GM18868 (cell line): ENCODE measurements at regions not wholly inside any gene's neighbourhood (a gene's known extent, or its start where the extent isn't known, plus 50 kb on each side); places are given as distances from the start of the nearest gene placed in this dataset.
"Not testable (repeated sequence)": the region's sequence is repeated elsewhere in the genome, so short reads cannot be mapped to it uniquely, and the experiment has no call there.

ENCODE experiments used
- ATAC-seq: cut with Tn5 transposase; IDR thresholded peaks from one replicate; pipeline ENCODE4 v1.9.1; 2021; ENCODE audit warnings: mild to moderate bottlenecking, moderate library complexity; ENCODE audit not compliant: unreplicated experiment

DNA sequence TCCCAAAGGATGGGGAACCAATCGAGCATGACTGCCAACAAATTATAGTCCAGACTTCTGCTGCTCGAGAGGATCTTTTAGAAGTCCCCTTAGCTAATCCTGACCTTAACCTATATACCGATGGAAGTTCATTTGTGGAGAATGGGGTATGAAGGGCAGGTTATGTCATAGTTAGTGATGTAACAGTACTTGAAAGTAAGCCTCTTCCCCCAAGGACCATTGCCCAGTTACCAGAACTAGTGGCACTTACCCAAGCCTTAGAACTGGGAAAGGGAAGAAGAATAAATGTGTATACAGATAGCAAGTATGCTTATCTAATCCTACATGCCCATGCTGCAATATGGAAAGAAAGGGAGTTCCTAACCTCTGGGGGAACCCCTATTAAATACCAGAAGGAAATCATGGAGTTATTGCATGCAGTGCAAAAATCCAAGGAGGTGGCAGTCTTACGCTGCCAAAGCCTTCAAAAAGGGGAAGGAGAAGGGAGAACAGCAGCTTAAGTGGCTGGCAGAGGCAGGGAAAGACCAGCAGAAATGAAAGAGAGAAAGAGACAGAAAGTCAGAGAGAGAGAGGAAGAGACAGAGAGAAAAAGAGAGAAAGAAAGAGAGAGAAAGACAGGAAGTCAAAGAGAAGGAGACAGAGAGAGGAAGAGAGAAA, 224.4 kb upstream of the SLC8A1 start:
- not testable (repeated sequence) for ATAC-seq

DNA sequence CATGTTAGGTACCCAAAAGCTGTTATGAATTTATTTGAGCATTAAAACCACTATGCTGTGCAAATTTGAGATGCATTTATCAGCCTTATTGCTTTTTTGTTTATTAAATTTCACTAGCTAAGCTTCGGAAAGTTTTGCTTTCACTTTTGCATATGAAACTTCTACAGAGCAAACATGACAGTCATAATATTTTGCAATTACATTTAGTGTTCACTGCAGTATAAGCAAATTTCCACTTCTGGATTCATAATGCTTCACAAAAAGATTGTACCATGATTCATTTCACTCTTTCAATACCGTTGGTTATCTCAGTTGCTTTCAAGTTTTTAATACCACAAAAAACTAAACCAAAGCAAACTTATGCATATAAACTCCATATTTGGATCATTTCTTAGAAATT, 228.7 kb upstream of the SLC8A1 start:
- ATAC-seq: peak; percentile 100

DNA sequence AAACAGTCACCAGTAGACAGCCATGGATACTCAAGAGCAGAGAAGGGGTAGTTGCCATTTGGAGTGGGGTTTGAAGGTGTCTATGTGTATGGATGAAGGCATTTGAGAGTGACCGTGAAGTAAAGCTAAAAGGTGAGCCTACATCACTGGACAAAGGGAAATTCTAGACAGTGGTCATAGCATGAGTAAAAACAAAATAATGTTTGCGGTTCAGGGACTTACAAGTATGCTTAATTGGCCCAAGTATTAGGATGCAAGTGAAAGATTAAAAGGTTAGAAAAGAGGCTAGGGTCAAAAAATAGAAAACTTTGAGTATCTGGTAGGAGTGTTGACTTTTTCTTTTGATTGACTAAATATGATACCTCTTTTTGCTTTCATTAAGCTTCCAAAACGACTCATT, 238.1 kb upstream of the SLC8A1 start:
- no peak for ATAC-seq

DNA sequence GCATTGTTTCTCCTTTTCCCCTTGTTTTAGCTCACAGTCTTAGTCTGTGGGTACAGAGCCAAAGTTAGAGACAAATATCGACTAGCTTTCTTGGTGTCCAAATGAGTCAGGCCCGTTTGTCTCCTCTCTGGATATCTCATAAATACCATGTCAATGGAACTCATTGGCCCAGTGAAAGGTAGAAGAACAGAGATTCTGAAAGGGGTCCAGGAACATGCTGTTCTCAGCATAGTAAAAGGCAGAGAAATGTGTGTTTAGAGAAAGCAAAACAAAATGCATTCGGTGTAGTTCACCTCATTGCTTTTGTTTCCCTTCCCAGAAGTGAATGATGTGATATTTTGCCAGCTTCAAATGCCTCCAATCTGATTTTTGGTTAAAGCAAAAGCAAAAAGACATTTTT, 238.6 kb upstream of the SLC8A1 start:
- ATAC-seq: no peak

DNA sequence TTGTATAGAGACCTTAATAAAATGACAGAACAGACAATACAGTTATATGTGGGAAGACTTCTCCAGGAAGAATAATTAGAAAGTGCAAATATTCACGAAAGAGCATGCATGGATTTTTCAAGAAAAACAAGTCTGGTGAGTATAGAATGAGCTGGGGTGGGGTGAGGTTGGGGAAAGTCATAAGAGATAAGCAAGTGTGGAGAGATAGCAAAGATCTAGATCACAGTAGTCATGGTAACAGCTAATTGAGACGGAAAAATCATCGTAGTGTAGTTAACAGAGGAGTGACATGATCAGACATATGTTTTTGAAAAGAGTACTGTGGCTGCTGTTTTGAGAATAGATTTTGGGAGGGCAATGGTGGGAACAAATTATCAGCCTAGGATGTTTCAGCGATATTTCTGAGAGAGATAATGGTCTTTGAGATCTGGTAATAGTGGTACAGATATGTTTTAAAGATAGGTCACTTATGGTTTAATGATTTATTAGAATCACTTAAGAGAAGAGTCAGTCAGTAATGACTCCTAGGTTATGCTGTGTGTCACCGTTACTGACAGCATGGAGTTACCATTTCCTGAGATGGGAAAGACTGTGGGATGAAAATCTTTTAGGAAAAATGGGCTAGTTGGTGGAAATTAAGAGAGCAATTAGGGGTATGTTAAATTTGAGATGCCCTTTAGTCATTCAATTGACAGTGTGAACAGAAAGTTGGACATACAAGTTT, 248.5 kb upstream of the SLC8A1 start:
- ATAC-seq: no peak

DNA sequence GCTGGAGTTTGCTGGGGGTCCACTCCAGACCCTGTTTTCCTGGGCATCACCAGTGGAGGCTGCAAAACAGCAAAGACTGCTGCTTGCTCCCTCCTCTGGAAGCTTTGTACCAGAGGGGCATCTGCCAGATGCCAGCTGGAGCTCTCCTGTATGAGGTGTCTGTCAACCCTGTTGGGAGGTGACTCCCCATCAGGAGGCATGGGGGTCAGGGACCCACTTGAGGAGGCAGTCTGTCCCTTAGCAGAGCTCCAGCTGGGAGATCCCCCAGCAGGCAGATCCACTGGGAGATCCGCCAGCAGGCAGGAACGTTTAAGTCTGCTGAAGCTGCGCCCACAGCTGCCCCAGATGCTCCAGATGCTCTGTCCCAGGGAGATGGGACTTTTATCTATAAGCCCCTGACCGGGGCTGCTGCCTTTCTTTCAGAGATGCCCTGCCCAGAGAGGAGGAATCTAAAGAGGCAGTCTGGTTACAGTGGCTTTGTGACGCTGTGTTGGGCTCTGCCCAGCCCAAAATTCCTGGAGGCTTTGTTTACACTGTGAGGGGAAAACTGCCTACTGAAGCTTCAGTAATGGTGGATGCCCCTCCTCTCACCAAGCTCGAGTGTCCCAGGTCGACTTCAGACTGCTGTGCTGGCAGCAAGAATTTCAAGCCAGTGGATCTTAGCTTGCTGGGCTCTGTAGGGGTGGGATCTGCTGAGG, 260.5 kb upstream of the SLC8A1 start:
- not testable (repeated sequence) for ATAC-seq

DNA sequence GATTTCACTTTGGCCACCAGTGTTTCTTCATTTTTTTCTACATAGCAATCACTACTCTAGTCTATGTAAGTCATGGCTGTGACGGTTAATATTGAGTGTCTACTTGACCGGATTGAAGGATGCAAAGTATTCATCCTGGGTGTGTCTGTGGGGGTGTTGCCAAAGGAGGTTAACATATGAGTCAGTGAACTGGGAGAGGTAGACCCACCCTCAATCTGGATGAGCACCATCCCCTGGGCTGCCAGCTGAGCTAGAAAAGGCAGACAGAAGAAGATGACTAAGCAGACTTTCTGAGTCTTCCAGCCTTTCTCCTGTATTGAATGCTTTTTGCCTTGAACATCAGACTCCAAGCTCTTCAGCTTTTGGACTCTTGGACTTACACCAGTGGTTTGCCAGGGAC, 265.0 kb upstream of the SLC8A1 start:
- ATAC-seq: no peak

DNA sequence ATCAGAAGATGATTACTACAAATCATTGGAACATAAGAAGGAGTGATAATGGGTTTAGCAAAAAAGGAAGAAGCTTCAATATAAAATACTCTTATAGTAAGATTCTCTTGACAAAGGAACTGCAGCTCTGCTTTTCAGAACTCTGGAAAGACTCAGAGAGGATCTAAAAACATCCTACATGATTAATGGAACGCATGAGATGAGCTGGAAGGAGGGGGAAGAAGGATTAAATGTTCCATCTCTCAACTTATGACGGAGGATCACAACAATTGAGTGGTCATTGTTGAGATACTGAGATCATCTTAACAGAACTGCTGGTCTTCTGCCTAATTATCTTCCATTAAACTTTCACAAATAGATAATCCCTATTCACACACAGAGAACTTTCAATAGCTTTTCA, 267.5 kb upstream of the SLC8A1 start:
- no peak for ATAC-seq

DNA sequence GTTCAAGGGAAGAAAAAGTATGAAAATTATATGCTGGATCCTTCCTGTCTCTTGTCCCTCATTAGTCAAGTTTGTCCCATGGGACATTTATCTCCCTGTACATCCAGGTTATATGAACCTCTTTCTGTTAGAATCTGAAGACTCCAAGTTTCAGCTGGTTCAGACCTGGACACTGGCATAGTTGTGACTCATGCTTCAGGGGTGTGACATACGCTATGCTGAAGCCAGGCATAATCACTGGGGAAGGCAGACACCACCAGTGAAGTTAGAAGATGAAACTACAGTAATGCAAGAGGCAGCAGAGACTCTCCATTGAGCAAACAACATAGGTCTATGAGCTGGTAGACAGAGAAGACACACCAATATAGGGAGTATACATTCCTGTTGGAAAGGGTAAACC, 269.7 kb upstream of the SLC8A1 start:
- no peak for ATAC-seq

DNA sequence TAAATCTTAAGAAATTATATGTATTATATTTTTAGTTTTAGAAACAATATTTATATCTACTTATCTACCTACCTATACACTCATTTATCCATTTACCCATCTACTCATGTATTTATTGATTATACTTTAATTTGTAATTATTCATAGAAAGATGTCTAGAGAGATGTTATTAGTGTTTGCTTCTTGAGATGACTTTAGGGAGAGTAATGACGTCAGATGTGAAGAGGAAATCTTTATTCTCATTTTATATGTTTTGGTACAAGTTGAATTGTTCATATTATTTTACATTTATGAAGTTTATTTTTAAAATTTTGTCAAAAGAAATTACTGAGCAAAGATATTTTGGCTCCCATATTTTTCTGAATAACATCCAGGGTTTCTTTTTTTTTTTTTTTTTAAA, 271.3 kb upstream of the SLC8A1 start:
- ATAC-seq: no peak

DNA sequence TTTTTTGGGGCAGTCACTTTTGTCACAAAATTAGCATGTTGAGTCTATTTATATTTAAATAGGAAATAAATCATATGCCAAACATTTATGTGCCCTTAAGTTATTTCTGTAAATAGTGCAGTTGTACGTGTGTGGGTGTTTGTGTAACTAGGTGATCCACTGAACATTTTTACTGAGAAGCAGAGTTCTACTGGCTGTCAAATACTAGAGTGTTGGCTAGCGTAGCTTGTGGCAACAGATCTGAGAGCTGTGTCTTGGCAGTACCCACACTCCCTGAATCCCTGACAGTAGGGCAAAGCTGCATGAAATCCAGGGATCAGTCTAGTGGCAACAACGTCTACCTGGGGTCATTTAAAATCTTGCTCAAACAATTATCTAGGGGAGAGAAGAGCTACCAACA, 273.1 kb upstream of the SLC8A1 start:
- ATAC-seq: no peak

DNA sequence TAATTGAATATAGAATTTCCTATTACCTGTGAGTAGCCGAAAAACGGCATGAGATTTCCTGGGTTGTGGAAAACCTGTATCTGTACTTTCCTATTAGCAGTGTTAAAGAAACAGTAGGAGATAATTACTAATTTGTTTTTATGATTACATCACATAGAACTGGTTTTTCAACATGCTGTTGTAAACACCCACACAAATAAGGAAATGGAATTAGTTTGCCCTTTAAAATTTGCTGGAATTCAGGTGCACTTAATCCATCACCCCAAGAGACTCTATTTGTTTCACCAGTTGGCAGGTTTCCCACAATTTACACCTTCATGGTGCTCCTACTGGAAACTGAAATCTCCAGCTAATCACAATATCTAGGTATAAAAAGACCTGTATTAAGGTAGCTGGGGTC, 274.1 kb upstream of the SLC8A1 start:
- no peak for ATAC-seq

DNA sequence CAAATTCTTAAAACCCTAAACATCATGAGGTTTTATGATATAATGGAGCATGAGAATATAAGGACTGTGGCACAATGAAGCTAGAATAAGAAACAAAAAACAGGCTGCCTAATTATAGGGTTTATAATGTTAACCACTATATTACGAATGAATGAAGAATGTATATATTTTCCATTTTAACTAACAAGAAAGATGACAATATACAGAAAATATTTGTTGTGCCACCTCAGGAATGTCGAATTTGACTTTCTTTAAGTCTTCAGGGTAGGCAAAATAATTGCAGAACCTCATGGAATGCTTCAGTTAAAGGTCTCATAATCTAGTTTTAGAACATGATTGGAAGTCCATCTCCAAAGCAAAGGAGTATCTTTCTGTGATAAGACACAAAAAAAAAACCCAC, 282.9 kb upstream of the SLC8A1 start:
- no peak for ATAC-seq

DNA sequence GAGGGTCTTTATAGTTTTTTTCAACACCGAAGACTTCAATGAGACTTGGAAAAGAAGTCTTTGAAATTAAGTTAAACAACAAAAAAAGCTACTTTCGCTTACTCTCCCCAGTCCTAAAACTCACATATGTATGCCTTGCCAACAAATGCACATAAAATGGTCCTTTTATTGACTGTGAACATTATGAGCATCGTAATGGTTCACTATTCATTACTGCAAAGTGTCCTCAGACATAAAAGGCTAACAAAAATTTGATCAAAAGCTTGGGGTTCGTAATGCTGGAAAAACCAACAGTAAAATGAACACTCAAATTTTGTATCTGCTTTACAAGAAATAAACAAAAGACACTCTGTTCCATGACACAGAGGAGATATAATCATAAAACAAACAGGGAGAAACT, 285.3 kb upstream of the SLC8A1 start:
- no peak for ATAC-seq

DNA sequence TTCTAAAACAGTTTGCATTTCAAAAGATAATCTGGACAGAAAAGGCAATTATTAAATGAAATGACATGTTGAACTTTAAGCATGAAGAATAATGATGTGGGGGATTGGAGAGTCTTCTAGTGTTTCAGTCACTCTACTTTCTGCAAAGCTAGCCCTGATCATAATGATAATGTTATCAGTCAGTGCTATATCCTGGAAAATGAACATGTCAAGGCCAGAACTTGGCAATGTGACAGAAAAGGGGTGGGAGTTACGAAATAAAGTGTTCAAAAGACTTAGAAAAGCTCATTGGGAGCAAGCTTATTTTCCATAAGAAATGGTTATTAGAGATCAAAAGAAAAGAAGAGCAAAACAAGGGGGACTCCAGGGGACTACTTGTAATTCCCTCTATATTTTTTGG, 288.5 kb upstream of the SLC8A1 start:
- no peak for ATAC-seq

DNA sequence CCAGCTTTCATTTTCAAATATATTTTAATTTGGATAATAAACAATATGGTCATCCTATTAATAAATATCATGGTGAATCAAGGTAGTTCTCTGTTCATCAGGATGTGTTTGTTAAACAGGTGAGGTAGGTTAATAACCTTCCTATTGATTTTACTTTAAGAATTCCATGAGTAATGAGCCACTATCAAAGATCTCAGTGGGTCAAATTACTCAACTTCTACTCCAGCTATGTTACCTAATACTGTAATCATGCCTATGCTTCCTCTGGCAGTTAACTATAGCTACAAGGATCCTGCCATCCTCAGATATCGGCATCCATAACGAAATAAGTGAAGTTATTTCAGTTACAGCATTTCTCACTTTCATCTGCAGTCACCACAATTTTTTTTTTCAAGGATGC, 289.6 kb upstream of the SLC8A1 start:
- no peak for ATAC-seq

DNA sequence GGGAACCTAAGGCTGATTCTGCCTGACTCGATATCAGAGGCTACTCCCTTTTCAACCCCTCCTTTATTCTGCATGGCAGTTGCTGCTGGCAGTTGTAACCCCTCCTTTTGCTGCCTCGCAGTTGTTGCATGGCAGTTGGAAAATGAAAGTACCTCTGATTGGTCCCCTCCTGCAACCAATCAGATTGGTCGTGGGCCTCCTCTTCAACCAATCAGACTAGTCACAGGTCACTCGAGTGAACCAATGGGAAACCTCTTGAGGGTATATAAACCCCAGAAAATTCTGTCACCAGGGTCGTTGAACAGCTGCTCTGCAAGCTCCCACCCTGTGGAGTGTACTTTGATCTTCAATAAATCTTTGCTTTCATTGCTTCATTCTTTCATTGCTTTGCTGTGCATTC, 294.3 kb upstream of the SLC8A1 start:
- no peak for ATAC-seq

DNA sequence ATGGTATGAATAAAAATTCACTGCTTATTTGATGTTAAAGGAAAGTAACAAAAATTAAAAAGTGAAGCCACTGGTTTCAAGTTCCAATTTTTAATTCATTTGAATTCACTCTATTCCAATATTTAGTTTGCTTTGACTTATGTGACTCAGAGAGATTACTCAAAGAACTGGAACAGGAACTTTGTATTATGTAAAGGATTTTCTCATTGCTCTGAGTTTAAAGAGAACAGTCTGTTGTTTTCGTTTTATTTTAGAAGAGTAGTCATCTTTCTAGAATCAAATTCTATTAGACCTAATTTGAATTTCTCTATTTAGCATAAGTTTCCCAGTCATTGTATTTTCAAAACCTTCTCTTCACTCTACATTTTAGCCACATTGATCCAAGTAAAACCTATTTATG, 300.1 kb upstream of the SLC8A1 start:
- no peak for ATAC-seq

DNA sequence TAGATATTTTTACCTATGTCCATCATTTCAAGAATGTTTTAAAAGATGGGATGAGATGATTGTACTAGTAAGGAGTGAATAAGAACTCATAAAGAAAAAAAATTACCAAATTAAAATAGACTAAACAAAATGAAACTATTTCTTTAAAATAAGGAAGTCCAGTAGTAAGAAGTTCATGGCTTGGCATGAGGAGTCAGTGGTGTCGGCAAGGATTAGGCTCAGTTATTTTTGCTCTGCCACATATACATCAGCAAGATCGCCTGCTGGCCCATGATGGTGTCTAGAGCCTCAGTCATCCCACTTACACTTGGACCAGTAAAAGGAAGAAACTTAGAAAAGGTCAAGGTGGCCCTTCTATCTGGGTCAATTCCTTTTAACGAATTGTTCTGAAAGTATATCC, 300.9 kb upstream of the SLC8A1 start:
- ATAC-seq: no peak

DNA sequence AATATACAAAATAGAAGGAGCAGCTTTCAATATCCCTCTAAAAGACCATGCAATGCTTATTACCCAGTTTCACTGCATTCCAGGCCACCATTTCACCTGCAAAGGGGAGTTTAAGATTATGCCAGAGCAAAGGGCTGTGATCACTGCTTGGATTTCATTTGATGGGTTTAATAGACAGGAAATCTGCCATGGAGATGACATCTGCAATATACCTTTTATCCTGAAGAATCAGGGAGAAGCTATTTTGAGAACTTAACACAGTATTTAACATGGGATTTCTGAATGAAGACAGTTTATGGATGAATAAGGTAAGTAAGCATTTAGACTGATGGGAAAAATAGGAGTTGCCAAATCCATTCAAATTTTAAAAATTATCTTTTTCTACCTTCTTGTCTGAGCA, 303.0 kb upstream of the SLC8A1 start:
- no peak for ATAC-seq

DNA sequence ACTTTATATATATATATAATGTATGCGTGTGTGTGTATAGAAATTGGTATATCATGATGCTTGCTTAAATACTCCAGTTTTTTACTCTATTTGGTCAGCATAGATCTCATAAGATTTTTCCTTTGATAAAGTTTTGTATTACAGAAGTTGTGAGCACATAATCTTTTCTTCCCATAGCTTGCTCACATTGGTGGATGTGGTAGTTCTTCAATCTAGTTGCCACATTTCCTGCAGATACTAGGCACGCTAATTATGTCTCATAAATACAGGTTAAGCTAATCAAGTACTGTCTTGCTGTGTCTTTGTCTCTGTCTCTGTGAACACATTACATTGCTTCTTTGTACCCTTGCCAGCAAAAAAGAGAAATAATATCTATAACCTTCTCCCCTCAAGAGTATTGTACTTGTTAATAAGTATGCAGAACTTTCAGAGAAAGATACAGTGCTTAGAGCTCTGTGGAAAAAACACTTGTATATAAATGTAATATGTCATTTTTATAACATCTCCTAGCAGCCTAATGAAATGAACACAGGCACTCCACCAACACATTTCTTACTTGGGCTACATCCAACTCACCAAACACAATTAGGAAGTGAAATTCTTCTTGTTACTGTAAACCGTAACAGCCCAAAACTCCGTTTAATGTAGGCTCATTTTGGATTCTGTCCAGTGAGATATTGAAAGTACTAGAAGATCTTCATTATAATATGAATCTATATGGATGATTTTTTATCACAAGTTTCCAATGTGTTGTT, 306.7 kb upstream of the SLC8A1 start:
- no peak for ATAC-seq
